ENCODE measurements at regions not wholly inside any gene's neighbourhood (a gene's known extent, or its start where the extent isn't known, plus 50 kb on each side); places are given as distances from the start of the nearest gene placed in this dataset.

GRCh38 chr2:136505462-136505861 is 259.9 kb upstream of the THSD7B start:
- Mint-ChIP-seq H3K36me3 (ENCODE audit: low read depth) (no peaks in the 10 kb centered on the region), H3K27me3 (ENCODE audit: low read depth) (peaks cover 8% of the 10 kb centered on the region), H3K9me3 (no peaks in the 10 kb centered on the region), H3K4me1 (no peaks in the 10 kb centered on the region), H3K4me3 (no peak overlapping the region), H3K27ac (no peak overlapping the region)
- no peak for TF ChIP-seq CTCF (IDR thresholded peaks at IDR 0.05; ENCODE audit: unreplicated experiment in 3 of 3)

- Mint-ChIP-seq H3K27ac (no peak overlapping the region), H3K9me3 (no peaks in the 10 kb centered on the region), H3K36me3 (ENCODE audit: low read depth) (no peaks in the 10 kb centered on the region), H3K27me3 (ENCODE audit: low read depth) (peaks cover 3% of the 10 kb centered on the region), H3K4me3 (no peak overlapping the region), H3K4me1 (no peaks in the 10 kb centered on the region)
- no peak for TF ChIP-seq CTCF (IDR thresholded peaks at IDR 0.05; ENCODE audit: unreplicated experiment in 3 of 3)
These were observed 262.7 kb upstream of the THSD7B start for GRCh38 chr2:136502660-136503059.

GRCh38 chr2:136497709-136498108 is 267.6 kb upstream of the THSD7B start:
- H3K27me3 Mint-ChIP-seq (ENCODE audit: low read depth), result peaks cover 3% of the 10 kb centered on the region
- no peak overlapping the region for H3K27ac Mint-ChIP-seq
- H3K4me1 Mint-ChIP-seq, result no peaks in the 10 kb centered on the region
- TF ChIP-seq CTCF (IDR thresholded peaks at IDR 0.05; ENCODE audit: unreplicated experiment in 3 of 3), result no peak
- no peaks in the 10 kb centered on the region for H3K9me3 Mint-ChIP-seq
- H3K36me3 Mint-ChIP-seq (ENCODE audit: low read depth), result no peaks in the 10 kb centered on the region
- H3K4me3 Mint-ChIP-seq, result no peak overlapping the region

GRCh38 chr2:136496966-136497365 is 268.4 kb upstream of the THSD7B start:
- Mint-ChIP-seq H3K9me3 (no peaks in the 10 kb centered on the region), H3K4me1 (no peaks in the 10 kb centered on the region), H3K36me3 (ENCODE audit: low read depth) (no peaks in the 10 kb centered on the region), H3K27me3 (ENCODE audit: low read depth) (peaks cover 2% of the 10 kb centered on the region), H3K27ac (no peak overlapping the region), H3K4me3 (no peak overlapping the region)
- TF ChIP-seq CTCF (IDR thresholded peaks at IDR 0.05; ENCODE audit: unreplicated experiment in 3 of 3), result no peak

GRCh38 chr2:136495636-136496035 is 269.7 kb upstream of the THSD7B start:
- Mint-ChIP-seq H3K4me3 (no peak overlapping the region), H3K27me3 (ENCODE audit: low read depth) (no peaks in the 10 kb centered on the region), H3K27ac (no peak overlapping the region), H3K4me1 (no peaks in the 10 kb centered on the region), H3K36me3 (ENCODE audit: low read depth) (no peaks in the 10 kb centered on the region), H3K9me3 (no peaks in the 10 kb centered on the region)
- TF ChIP-seq CTCF (IDR thresholded peaks at IDR 0.05; ENCODE audit: unreplicated experiment in 3 of 3), result no peak

- Mint-ChIP-seq H3K9me3 (no peaks in the 10 kb centered on the region), H3K4me1 (no peaks in the 10 kb centered on the region), H3K4me3 (no peak overlapping the region), H3K36me3 (ENCODE audit: low read depth) (no peaks in the 10 kb centered on the region), H3K27me3 (ENCODE audit: low read depth) (no peaks in the 10 kb centered on the region), H3K27ac (no peak overlapping the region)
- TF ChIP-seq CTCF (IDR thresholded peaks at IDR 0.05; ENCODE audit: unreplicated experiment in 3 of 3), result no peak
These were observed 272.4 kb upstream of the THSD7B start for GRCh38 chr2:136492901-136493300.

Data from nephron (organoid).